ENCODE measurements at regions not wholly inside any gene's neighbourhood (a gene's known extent, or its start where the extent isn't known, plus 50 kb on each side); places are given as distances from the start of the nearest gene placed in this dataset.

DNA sequence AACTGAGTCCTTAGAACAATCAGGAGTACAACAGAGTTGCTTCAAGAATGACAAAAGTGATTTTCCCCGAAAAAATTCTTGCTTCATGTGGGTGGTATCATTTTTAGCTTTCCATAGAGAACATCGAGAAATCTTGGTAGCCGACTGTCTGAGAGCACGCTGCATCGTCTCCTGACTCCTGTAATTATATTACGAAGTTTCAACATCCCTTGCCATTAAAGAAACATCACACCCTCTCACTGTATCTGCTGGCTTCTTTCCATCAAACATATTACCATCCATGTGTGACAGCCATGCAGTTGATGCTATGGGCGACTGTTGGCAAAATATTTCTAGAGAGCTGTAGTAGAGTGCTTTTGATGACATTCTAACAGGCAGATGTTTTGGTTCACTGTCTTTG, 311.2 kb downstream of the CMPK2 start:
- peak; percentile 6 for DNase-seq

DNA sequence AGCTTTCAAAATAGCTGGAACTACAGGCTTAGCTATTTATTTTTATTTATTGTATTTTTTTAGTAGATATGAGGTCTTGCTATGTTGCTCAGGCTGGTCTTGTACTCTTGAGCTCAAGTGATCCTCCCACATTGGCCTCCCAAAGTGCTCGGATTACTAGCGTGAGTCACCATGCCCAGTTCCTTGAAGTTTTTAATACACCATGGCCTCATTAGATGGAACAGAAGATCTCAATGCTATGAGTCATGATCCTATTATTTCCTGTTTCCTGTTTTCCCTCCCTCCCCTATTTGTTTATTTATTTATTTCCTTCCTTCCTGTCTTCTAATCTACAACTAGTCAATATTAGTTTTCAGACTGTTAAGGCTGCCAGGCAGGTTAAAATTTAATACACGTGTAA, 309.0 kb downstream of the CMPK2 start:
- DNase-seq, result no peak

DNA sequence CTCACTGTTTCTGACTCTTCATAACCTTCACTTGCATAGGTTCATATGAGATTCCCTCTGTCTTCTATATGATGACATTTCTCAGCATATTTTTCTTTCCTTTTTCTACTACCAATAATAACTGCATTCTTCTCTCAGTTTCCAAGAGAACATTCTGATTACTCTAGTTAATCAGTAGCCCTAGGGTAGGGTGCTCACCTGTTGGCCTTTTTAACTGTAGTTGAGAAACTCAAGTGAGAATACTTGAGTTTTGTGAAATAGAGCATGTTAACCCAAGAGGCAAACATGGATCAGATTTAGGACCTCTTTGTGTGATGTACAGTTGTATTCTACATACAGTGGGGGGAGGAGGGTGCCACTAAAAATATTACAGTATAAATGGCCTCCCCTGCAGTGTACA, 308.0 kb downstream of the CMPK2 start:
- no peak for DNase-seq

DNA sequence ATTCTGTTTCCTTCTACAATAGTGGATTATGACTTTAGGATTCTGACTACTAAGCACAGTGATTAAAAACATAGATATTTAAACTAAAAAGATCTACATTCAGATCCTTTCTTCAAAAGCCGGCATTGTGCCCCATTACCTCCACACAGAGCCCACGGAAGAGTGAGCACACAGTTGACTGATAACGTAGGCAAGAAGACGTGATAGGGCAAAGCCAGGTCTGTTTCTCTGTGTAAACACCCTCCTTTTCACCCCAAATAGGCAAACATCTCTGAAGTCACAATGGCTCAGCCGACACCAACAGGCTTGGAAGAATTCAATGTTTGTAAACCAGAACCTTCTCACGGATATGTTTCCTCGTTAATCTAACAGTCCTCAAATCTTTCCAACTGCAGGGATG, 302.9 kb downstream of the CMPK2 start:
- DNase-seq, result no peak

DNA sequence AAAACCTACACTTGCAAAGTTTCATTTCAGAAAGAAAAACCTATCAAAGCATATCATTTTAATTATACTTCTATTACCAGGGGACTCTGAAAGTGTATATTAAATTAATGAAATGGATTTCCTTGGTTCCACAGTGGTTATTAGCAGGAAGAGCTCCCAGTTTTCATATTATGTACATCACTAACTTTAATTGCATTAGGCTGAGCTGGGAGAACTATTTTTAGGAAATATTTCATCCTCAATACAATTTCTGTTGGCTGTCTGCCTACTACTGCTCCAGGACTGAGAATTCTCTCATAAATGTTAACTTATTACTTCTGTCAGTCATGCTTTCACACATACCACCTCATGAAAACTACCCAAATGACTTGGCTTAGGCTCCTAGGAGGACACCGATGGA, 301.4 kb downstream of the CMPK2 start:
- no peak for DNase-seq

DNA sequence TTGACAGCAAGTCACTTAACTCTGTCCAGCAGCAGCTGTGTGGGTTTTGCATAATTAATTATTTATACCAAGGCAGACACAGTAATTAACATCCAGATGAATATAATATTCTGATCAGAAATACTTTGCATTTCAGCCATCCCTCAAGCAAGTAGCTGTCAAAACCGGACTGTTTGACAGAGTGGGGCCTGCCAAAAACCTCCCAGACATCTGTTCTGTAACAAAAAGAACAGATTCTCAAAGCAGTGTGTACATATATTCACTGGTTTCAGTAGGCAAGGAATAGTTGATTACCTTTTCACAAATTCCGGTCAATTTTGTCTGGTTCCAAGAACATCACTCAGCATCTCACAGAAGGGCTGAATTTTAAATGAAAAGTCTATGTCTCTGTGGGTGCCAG, 291.6 kb downstream of the CMPK2 start:
- DNase-seq, result no peak

DNA sequence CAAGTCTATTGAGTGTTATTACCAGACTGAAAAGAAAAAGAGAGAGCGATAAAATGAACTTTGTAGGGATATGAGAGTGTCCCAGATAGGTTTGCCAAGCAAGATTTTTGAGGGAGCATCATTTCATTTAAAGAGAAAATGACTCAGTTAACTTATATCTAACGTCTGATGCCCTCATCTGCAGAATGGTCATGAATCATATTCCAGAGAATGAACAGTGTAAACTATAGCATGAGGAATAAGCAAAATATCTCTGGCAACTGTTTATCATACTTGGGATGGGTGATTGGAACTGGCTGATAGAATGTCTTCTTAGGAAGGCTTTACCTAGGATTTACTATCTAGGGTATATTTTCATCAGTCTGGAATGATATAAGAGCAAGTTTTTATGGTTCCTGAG, 289.4 kb downstream of the CMPK2 start:
- no peak for DNase-seq

DNA sequence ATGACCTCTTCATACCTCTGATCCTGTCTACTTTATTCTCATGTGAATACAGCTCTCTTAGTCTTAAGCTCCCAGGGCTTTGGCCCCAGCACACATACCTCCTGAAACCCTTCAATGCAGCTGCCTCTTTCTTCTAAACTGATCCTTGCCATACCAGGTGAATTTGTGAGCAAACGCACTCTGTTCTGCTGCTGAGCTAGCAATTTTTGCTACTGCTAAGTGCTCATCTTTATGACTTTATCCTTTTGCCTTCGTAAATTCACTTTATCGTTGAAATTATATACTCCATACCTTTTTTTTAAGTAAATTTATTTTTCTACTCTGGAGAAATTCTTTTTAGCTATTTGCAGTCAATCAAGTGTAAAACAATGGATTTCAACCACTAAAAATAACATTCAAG, 287.7 kb downstream of the CMPK2 start:
- DNase-seq, result no peak

DNA sequence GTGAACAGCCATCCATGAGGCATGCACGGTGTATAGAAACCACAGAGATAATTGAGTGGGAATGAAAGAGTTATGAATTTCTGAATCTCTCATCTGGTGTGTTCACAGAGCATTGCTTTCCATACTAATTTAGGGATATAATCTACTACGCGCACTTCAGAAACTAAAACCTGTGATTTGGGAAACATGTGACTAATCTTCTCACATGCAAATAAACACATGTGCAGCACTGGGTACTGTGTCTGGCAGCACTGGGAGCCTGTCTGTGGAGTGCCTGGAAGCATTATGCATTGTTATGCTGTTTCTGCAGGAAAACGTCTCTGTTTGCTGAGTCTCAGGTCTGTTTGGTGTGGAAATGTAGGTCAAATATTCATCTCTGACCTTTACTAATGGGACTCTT, 287.3 kb downstream of the CMPK2 start:
- no peak for DNase-seq

DNA sequence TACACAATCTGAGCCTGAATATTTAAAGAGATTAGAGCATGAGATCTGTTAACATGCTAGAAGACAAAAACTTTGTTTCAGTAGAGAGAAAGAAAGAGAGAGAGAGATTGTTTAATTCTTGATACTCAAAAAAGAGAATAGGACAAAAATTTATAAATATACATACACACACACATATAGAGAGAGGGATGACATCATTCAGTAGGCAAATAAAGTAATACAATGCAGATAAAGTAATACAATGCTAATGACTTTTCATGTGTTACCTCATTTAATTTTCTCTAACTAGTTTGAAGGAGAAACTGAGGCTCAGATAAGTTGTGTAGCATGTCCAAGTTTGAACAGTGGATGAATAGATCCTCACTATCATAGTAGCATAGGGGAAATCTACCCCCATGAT, 286.4 kb downstream of the CMPK2 start:
- no peak for DNase-seq

DNA sequence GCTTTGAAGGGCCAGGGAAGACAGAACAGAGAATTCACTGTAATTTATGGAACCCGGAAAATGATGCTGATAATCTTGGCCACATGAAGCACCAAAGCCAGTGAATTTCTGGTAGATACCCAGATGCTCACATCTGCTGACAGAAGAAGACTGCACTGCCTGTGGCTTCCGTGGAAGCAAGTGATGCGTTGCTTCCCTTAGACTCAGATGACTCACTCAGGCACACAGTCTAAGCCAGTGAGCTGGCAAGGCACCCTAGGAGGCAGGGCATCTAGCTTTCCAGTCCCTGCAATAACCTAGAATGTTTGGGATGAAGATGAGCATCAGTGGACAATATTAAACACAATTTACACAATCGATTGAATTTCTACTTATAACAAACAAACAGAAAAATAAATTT, 284.7 kb downstream of the CMPK2 start:
- no peak for DNase-seq

DNA sequence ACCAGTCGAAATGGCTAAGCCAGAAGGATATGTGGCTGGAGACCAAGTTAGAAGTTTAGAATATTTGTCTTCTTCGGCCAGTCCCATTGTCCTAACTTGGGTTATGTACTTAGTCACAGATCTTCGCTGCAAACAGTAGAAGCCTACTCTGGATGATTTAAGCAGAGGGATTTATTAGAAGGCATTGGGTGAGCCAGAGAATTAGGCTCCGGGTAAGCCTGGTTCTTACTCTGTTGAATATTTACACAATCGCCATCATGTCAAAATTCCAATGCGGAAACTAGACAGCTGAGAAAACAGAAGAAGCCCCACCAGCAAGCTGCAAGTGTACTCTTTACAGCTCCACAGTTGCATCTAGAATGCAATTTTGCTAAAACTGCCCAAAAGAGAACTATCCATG, 276.6 kb downstream of the CMPK2 start:
- DNase-seq, result no peak

DNA sequence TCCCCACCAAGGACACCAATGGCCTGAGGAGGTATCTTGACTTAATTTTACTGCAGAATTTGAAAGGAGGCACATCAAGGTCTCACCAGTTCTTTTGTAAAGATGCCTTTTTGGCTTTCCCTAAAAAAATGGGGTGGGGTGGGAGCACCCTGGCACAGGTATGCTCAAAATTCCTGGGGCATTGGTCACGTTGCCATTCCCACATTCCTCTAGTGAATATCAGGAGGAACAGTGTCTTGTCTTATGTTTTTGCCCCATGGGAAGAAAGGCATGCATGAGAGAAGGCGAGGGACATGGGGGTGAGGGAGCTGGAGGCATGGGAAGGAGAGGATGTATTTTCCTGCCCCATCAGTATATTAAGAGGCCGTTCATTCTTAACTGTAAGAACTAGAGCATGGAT, 275.3 kb downstream of the CMPK2 start:
- no peak for DNase-seq

DNA sequence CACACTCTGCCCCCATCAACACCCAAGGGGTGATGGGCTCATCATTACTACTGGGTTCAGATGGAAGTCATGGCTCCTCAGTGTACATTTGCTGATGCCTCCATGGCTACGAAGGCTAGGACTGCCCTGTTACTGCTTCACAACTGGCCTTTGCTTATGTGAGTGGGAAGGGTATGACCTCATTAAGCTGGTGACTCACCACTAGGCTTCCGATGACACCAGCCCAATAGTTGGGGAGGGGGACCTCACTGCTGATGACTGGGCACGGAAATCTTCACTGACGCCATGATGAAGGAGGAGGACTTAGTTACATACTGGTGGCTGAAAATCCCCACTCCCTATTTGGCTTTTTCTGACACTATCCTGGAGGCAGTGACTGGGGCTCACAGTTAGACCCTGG, 263.2 kb downstream of the CMPK2 start:
- no peak for DNase-seq

DNA sequence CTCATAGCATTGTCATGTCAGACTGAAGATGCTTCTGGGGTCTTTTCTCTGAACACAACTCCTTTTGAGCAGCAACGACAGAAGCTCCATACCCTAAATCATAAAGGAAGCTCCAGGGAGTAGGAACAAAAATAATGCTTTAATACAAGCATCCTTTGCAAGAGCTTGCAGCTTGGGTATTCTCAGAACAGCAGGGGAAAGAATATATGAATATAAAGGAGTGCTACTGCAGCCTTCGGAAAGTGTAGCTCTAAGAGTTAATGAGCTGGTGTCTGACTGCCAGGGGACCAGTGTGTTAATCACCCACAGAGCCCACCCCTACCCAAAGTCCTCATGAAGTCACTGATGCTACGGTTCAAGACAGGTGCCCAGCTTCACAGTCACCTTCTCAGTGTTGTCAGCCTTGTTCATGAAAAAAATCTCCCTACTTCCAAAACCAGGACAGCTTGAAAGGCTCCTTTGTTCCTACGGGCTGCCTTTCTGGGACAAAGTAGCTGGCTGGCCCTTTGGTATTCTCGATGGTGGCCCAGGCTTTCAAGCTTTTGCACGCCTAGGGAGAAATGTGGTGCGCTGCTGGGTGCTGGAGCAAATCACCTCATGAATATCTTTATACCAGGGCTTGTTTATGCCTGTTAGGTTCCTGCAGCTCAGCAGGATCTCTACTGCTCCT, 259.7 kb downstream of the CMPK2 start:
- DNase-seq, result no peak

DNA sequence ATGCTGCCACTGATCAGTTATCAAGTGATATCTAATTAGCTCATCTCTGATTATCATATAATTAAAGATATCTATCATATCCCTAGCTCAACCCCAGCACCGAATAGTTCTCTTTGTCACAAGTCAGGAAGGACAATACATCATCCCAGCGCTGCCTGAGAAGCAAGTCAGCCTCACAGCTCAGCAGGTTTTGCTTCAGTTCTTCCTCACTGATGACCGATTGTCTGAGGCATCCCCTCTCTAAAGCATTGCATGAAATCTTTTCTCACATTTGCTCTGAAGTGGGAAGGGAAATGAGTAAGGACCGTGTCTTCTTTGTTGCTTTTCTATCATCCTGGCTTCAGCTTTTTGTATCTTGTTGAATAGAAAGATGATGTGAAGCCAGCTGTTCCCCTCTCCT, 247.9 kb downstream of the CMPK2 start:
- no peak for DNase-seq

DNA sequence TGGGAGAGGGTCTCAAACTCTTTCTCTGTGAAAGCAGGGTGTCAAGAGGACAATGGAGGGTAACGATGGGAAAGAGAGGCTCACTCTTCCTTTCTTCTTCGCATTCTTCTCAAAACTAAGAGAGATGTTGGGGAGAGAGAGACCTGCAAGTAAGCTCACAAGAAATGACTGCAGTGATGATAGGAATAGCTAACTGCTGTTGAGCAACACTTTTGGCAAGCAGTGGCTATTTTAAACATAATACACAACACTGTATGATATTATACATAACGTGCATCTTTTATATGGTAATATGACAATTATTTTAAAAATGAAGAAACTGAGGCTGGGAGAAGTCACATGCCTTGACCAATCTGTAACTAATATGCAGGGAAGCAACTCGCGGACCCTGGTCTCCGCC, 247.5 kb downstream of the CMPK2 start:
- no peak for DNase-seq

DNA sequence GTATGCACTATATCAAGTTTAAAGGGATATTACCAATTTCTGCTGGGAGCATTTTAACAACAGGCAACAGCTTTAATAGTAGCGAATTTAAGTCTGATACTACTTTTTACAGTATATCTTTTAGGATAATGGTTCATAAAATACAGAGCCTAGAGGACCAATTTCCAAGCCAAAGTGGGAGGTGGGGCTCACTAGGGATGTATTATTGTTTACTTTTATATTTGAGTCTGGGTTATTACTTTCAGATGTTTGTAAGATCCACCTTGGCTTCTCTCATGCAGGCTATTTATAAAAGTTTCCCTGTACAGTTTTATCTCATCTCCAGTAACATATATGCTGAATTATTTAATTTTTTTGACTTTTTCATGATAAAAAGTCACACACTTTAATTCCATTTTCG, 242.0 kb downstream of the CMPK2 start:
- DNase-seq, result no peak

DNA sequence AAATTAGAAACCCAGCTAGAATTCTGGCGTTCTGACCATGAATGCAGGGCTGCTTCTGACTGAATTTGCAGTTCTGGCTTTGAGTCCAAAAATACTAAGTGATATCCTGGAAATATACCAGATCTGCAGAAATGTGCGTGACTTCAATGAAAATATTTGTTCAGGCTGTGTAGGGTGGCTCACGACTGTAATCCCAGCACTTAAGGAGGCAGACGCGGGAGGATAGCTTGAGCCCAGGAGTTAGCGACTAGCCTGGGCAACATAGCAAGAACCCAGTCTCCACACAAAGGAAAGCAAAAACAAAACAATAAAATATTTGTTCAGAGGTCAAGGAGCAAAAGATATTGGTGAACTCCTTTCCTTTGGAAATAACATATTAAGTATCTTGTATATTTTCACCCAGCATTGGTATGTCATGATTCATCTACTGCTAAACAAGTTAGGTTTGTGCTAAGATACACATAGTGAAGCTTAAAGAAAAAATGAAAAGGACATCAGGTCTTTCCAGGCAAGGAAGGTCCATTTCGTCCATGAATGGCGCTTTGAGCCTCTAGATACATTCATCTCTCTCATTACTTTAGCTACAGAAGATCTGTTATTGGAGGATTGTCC, 239.2 kb downstream of the CMPK2 start:
- no peak for DNase-seq

DNA sequence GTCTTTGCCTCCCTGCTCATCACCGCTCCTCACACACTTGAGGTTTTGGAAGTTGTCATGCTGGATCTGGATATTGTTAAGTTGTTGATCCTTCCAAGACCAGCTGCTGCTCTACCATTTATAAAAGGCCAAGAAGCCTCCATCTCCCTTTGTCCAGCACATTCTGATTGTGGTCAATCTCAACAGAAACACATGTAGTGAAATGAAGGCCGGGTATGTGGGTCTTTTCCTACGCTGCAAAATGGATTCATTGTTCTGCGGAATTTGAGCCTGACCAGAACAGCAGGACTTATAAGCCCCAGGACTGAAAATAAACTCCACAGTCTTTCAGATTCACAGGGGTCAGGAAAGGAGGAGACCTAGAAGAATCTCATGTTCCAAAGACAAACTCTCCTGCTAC, 238.4 kb downstream of the CMPK2 start:
- no peak for DNase-seq

DNA sequence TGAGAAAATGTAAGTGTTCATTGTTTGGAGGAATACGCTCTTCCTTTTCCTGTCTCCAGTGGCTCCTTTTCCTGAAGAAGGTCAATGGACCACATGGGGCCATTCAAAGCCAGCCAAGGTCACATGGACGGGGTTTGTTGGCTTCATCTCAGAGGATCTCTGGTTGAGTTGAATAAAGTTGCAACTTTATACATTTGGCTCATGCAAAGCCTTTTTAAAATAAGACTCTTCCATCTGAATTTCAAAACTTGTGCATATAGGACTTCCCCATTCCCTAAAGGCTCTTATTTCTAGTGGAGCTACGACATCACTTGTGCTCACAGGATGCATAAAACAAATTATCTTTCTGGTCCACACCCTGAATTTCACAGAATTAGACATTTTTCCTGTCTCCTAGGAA, 235.5 kb downstream of the CMPK2 start:
- DNase-seq, result no peak

DNA sequence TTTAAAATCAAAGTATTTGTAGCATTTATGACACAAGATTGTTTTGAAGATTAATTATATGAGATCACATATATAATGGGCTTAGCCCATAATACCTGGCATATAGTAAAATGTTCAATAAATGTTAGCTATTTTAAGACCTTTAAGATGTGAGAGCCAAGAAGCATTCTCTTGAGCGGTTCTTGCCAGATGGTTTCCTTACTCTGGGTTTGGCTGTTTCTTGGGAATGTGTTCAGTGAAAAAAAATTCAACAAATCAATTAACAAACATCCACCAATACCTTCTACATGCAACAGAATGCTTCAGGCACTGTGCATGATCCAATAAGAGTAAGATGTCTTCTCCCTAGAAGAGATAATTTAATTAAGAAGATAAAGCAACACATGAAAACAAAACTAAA, 230.4 kb downstream of the CMPK2 start:
- no peak for DNase-seq

DNA sequence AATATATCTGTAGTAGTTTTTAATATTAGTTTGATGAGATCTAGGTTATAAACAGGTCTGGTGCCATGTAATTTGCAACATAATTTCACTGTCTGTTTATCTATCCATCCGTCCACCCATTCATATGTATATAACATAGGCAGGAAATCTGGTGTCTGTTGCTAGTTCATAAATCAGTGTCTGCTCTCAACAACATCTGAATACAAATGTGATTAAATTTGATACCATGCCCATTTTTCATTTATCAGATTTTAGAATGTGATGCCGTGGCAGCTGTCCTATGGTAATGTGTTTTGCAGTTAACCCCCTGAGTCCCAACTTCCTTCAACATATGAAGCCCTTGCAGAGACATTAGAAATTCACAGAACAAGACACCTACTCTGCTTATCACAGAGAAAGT, 228.4 kb downstream of the CMPK2 start:
- no peak for DNase-seq

DNA sequence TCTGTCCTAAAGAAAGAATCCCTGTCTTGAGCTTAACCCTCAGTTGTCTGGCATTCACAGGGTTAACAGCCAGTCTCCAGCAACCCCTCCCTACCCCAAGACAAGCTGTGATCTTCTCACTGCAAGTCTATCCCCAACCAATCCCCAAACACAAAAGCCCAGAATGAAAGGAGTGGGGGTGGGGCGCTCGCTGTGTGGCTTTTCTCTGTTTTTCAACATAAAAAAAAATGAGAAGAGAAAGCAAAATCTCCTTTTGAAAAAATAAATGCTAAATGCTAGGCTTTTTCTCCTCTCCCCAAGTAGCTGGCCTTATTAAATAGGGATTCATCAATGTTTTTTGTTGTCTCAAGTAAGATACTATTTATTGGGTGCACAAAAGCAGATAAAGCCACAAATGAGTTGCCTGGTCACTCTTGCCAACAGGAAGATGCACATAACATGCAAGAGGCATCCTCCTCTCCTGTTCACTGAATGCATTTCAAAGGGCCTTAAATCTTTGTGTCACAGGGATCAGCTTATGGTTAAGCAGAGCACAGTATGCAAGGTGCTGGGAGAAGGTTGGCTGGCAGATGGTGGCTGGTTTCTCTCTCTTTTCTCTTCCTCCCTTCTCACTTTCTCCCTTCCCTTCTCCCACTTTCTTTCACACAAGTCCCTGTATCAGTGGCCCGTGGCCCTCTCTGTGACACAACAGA, 225.6 kb downstream of the CMPK2 start:
- DNase-seq, result no peak

DNA sequence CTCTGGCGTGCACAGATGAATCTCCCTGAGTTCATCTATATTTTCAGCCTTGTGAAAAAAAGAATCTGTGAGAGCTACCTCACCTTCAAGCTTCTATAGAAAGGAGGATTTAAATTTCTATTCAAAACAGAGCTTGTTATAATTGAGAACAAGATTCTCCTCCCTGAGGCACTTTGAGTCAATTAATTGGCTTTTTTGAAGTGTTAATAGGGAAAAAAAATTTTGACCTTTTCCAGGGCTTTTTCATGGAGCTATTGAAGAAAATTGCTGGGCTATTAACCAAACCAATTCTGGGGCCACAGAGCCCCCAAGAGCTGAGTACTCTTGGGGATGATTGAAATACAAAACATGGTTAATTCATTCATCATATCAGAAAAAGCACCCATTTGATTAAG, 225.1 kb downstream of the CMPK2 start:
- DNase-seq, result no peak
